ENCODE measurements at regions not wholly inside any gene's neighbourhood (a gene's known extent, or its start where the extent isn't known, plus 50 kb on each side); places are given as distances from the start of the nearest gene placed in this dataset.
A peak's percentile ranks its signal among the peaks of the same experiment; 100 is the strongest.

- DNase-seq: no peak
Observed at GRCh38 chr2:204239411-204240165, 303.0 kb downstream of the ICOS start.

- DNase-seq: no peak
Observed at GRCh38 chr2:204240961-204241360, 304.3 kb upstream of the PARD3B start.

- no peak for DNase-seq
Observed at GRCh38 chr2:204249437-204249836, 295.8 kb upstream of the PARD3B start.

GRCh38 chr2:204250692-204251091, 294.6 kb upstream of the PARD3B start:
- DNase-seq: no peak

GRCh38 chr2:204251158-204251997, 293.9 kb upstream of the PARD3B start:
- DNase-seq: peak in 1 of 2 experiments; percentile 21

GRCh38 chr2:204251998-204252376, 293.3 kb upstream of the PARD3B start:
- DNase-seq: no peak

- DNase-seq: no peak
Observed at GRCh38 chr2:204255071-204255470, 290.2 kb upstream of the PARD3B start.

GRCh38 chr2:204255526-204255925, 289.7 kb upstream of the PARD3B start:
- DNase-seq: no peak

- no peak for DNase-seq
Observed at GRCh38 chr2:204257781-204258180, 287.5 kb upstream of the PARD3B start.

- DNase-seq: no peak
Observed at GRCh38 chr2:204258890-204259289, 286.4 kb upstream of the PARD3B start.

GRCh38 chr2:204260162-204260877, 285.0 kb upstream of the PARD3B start:
- peak; percentile 48 to 54 for DNase-seq

GRCh38 chr2:204260901-204261300, 284.4 kb upstream of the PARD3B start:
- DNase-seq: no peak

- no peak for DNase-seq
Observed at GRCh38 chr2:204261846-204262245, 283.4 kb upstream of the PARD3B start.

GRCh38 chr2:204264085-204264553, 281.2 kb upstream of the PARD3B start:
- DNase-seq: no peak

GRCh38 chr2:204264621-204265140, 280.6 kb upstream of the PARD3B start:
- no peak for DNase-seq

- DNase-seq: no peak
Observed at GRCh38 chr2:204265681-204266181, 279.5 kb upstream of the PARD3B start.

- no peak for DNase-seq
Observed at GRCh38 chr2:204268458-204268857, 276.8 kb upstream of the PARD3B start.

GRCh38 chr2:204268971-204269370, 276.3 kb upstream of the PARD3B start:
- DNase-seq: no peak

- DNase-seq: no peak
Observed at GRCh38 chr2:204272089-204272488, 273.2 kb upstream of the PARD3B start.

GRCh38 chr2:204272610-204273287, 272.5 kb upstream of the PARD3B start:
- no peak for DNase-seq

GRCh38 chr2:204274429-204274828, 270.8 kb upstream of the PARD3B start:
- DNase-seq: no peak

GRCh38 chr2:204274991-204275390, 270.3 kb upstream of the PARD3B start:
- DNase-seq: no peak
